ENCODE measurements at regions not wholly inside any gene's neighbourhood (a gene's known extent, or its start where the extent isn't known, plus 50 kb on each side); places are given as distances from the start of the nearest gene placed in this dataset.

- DNase-seq (ENCODE audit: low read depth in 2 of 2) = peak in 1 of 2 donors; percentile 9
These were observed 72.5 kb upstream of the ZBED5 start for GRCh38 chr11:10930224-10930971.

- DNase-seq (ENCODE audit: low read depth in 2 of 2) = no peak
These were observed 69.7 kb upstream of the ZBED5 start for GRCh38 chr11:10927538-10927937.

GRCh38 chr11:10926801-10927211, 69.0 kb upstream of the ZBED5 start:
- DNase-seq (ENCODE audit: low read depth in 2 of 2) = no peak

GRCh38 chr11:10925149-10925926, 67.5 kb upstream of the ZBED5 start:
- no peak for DNase-seq (ENCODE audit: low read depth in 2 of 2)

- DNase-seq (ENCODE audit: low read depth in 2 of 2) = no peak
These were observed 66.0 kb upstream of the ZBED5 start for GRCh38 chr11:10923882-10924281.

- no peak for DNase-seq (ENCODE audit: low read depth in 2 of 2)
These were observed 65.0 kb upstream of the ZBED5 start for GRCh38 chr11:10922892-10923291.

GRCh38 chr11:10920875-10921274, 63.0 kb upstream of the ZBED5 start:
- DNase-seq (ENCODE audit: low read depth in 2 of 2) = no peak

GRCh38 chr11:10920205-10920604, 62.4 kb upstream of the ZBED5 start:
- no peak for DNase-seq (ENCODE audit: low read depth in 2 of 2)

- DNase-seq (ENCODE audit: low read depth in 2 of 2) = no peak
These were observed 60.8 kb upstream of the ZBED5 start for GRCh38 chr11:10918698-10919097.

GRCh38 chr11:10918275-10918674, 60.4 kb upstream of the ZBED5 start:
- DNase-seq (ENCODE audit: low read depth in 2 of 2) = no peak

GRCh38 chr11:10917802-10918201, 59.9 kb upstream of the ZBED5 start:
- DNase-seq (ENCODE audit: low read depth in 2 of 2) = no peak

GRCh38 chr11:10916665-10917064, 58.8 kb upstream of the ZBED5 start:
- DNase-seq (ENCODE audit: low read depth in 2 of 2) = no peak

GRCh38 chr11:10914050-10914449, 56.2 kb upstream of the ZBED5 start:
- DNase-seq (ENCODE audit: low read depth in 2 of 2) = no peak

GRCh38 chr11:10913075-10913474, 55.2 kb upstream of the ZBED5 start:
- DNase-seq (ENCODE audit: low read depth in 2 of 2) = no peak

- DNase-seq (ENCODE audit: low read depth in 2 of 2) = no peak
These were observed 54.1 kb upstream of the ZBED5 start for GRCh38 chr11:10911907-10912306.

GRCh38 chr11:10909141-10909883, 51.5 kb upstream of the ZBED5 start:
- DNase-seq (ENCODE audit: low read depth in 2 of 2) = no peak

GRCh38 chr11:10908215-10908951, 50.5 kb upstream of the ZBED5 start:
- DNase-seq (ENCODE audit: low read depth in 2 of 2) = no peak

Data from stimulated activated CD8-positive, alpha-beta memory T cell treated with anti-CD3 and anti-CD28 coated beads, Interleukin-7, amount 100 ng/mL, for 4 hours (primary cell).